ENCODE measurements at regions not wholly inside any gene's neighbourhood (a gene's known extent, or its start where the extent isn't known, plus 50 kb on each side); places are given as distances from the start of the nearest gene placed in this dataset.

GRCh38 chr1:38446936-38447335 is 400.3 kb upstream of the POU3F1 start:
- TF ChIP-seq CTCF (IDR thresholded peaks at IDR 0.05) = no peak
- TF ChIP-seq POLR2A (IDR thresholded peaks at IDR 0.05) = no peak
